Small intestine (tissue), 7 donors: ENCODE measurements at regions not wholly inside any gene's neighbourhood (a gene's known extent, or its start where the extent isn't known, plus 50 kb on each side); places are given as distances from the start of the nearest gene placed in this dataset.
A peak's percentile ranks its signal among the peaks of the same experiment; 100 is the strongest.
"Not testable (repeated sequence)": the region's sequence is repeated elsewhere in the genome, so short reads cannot be mapped to it uniquely, and the experiment has no call there.

Experiments
- DNase-seq, 2 donors: peaks; one replicate each; pipeline versions ENCODE4 v3.0.0 to v3.0.0-alpha.2; 2013
- FAIRE-seq: peaks from 2 replicates; lab custom pipeline; 2012; peaks lifted over from hg19 to GRCh38; lab: Jason Lieb, UNC
- H3K27ac ChIP-seq, 3 donors: one replicate each; pipeline ENCODE4 v1.5.1; 2013; ENCODE audit warnings: low read length in 2 of 3, mild to moderate bottlenecking in 2 of 3, control low read depth in 1 of 3, inconsistent platforms in 1 of 3, low read depth in 1 of 3, moderate library complexity in 1 of 3
- H3K27me3 ChIP-seq, 3 donors: one replicate each; pipeline ENCODE4 v1.6.1; 2013; ENCODE audit warnings: low read length in 3 of 3, inconsistent platforms in 1 of 3; ENCODE audit not compliant: control insufficient read depth in 3 of 3, insufficient read depth in 3 of 3
- H3K36me3 ChIP-seq, 3 donors: one replicate each; pipeline ENCODE4 v1.6.1; 2013; ENCODE audit warnings: low read length in 3 of 3, inconsistent platforms in 1 of 3, low read depth in 1 of 3, mild to moderate bottlenecking in 1 of 3, moderate library complexity in 1 of 3; ENCODE audit not compliant: control insufficient read depth in 3 of 3, insufficient read depth in 2 of 3
- H3K4me1 ChIP-seq, 3 donors: one replicate each; pipeline ENCODE4 v1.6.1; 2013; ENCODE audit warnings: low read length in 2 of 3, inconsistent platforms in 1 of 3, low read depth in 1 of 3, mild to moderate bottlenecking in 1 of 3, moderate library complexity in 1 of 3; ENCODE audit not compliant: control insufficient read depth in 3 of 3, insufficient read depth in 2 of 3
- H3K4me3 ChIP-seq, 3 donors: one replicate each; pipeline ENCODE4 v1.5.1; 2013; ENCODE audit warnings: low read length in 3 of 3, control low read depth in 1 of 3, inconsistent platforms in 1 of 3, low read depth in 1 of 3, mild to moderate bottlenecking in 1 of 3, moderate library complexity in 1 of 3
- H3K9me3 ChIP-seq, 2 donors: one replicate each; pipeline ENCODE4 v1.6.1; 2013; ENCODE audit warnings: low read depth in 1 of 2, low read length in 1 of 2; ENCODE audit not compliant: control insufficient read depth in 2 of 2, insufficient read depth in 1 of 2
- WGBS, 3 donors: extraction: QIAGEN DNeasy Blood & Tissue Kit; methylation state at CpG; one replicate each; pipeline ENCODE4 v1.1.7; 2013; 5-methylcytosine and 5-hydroxymethylcytosine counted together
- donor health status: healthy with polysubstance abuse.
- donor health status: control.
- donor health status: control.
- donor health status: Bipolar disorder and iron deficiency.
- donor health status: healthy.

DNA sequence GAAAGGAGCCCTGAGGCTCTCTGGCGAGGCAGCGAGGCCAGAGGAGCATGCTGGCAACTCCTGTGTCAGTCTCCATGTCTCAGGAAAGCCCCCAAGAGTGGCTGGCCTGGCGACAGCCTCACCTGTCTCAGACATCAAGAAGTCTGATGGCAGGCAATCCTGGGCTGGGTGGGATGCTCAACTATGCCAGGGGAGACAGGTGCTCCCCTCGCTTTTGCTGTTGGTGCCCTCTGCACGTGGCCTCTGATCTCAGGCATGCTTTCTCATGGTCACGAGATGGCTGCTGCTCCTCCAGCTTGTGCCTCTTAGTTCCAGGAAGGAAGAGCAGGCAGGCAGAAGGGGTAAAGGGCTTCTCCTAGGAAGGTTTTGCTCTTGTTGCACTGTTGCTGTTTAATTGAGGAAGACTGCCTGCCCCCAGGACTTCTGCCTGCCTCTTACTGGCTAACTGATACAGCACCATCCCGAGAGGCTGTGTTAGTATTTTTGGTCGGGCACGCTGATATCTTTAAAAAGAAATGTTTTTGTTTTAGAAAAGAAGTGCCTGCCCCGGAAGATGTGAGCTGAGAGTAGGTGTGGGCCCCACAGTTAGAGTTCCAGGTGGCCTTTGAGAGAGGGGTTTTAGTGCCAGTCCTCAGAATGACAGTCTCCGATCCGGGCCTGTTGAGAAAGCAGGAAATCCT is 344.8 kb upstream of the HS6ST1 start:
- H3K9me3 ChIP-seq = peaks cover 0 to 3% of the 10 kb centered on the region in 2 donors
- DNase-seq (no peak), FAIRE-seq (no peak)

DNA sequence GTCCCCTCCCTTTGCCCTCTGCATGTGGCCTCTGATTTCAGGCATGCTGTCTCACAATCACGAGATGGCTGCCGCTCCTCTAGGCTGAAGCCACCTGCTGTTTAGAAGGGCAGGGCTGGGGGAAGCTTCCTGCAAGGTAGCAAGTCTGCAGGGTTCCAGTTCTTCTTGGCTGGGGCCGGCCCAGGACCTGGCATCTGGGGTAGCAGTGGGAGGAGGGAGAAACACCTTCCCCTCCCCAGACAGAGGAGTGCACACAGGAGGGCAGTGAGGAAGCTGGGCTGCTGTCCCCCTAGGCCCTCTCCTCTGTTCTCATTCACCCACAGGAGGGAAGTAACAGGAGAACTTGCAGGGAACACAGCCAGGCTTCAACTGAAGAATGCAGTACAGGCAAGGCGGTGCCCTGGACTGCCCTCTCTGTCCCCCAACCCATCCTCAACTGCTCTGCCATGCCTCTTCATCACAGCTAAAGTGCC is 345.9 kb upstream of the HS6ST1 start:
- no peaks in the 10 kb centered on the region for H3K36me3 ChIP-seq
- H3K4me3 ChIP-seq = no peak overlapping the region
- no peak overlapping the region for H3K27ac ChIP-seq
- peaks cover 0 to 3% of the 10 kb centered on the region in 2 donors for H3K9me3 ChIP-seq
- peaks cover 0 to 5% (median 0%) of the 10 kb centered on the region in 3 donors for H3K27me3 ChIP-seq
- H3K4me1 ChIP-seq = no peaks in the 10 kb centered on the region
- DNase-seq = peak in 1 of 2 donors; percentile 28
- WGBS, 3 donors = 34 to 53% (median 39%) methylated on average over 4 of the region's 4 CpGs
- no peak for FAIRE-seq

More for the DNA sequence above, 344.8 kb upstream of the HS6ST1 start:
- Histone ChIP-seq H3K4me3 (no peak overlapping the region), H3K36me3 (no peaks in the 10 kb centered on the region), H3K27me3 (peaks cover 0 to 9% (median 0%) of the 10 kb centered on the region in 3 donors), H3K4me1 (no peaks in the 10 kb centered on the region), H3K27ac (no peak overlapping the region)
- WGBS, 3 donors = 82 to 87% (median 84%) methylated on average over 12 of the region's 12 CpGs

DNA sequence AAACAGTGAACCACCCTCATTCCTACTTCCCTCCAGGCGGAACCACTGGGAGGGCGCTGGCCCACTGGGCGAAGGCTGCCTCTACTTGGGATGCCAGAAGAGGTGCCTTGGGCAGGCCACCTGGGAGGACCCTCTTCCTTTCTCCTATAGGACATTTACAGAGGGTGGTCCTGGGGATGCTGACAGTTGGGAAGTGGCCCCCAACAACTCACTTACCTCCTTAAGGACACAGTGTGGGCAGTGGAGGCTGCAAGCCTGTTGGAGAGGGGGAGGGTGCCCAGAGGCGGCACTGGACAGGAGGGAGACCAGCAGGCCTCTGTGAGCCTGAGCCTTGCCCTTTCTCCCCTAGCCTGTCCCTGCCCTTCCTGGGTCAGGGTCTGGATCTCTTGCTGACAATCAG is 346.4 kb upstream of the HS6ST1 start:
- no peak for FAIRE-seq
- H3K4me3 ChIP-seq = no peak overlapping the region
- 87 to 92% (median 90%) methylated on average over 4 of the region's 4 CpGs for WGBS, 3 donors

GRCh38 chr2:128666596-128666995 is 347.9 kb upstream of the HS6ST1 start:
- WGBS, 3 donors = 91 to 95% (median 93%) methylated on average over 6 of the region's 6 CpGs
- no peaks in the 10 kb centered on the region for H3K4me1 ChIP-seq
- H3K9me3 ChIP-seq = peaks cover 0 to 3% of the 10 kb centered on the region in 2 donors
- no peak for FAIRE-seq
- no peaks in the 10 kb centered on the region for H3K36me3 ChIP-seq
- no peak for DNase-seq
- H3K27me3 ChIP-seq = peaks cover 0 to 5% (median 0%) of the 10 kb centered on the region in 3 donors
- no peak overlapping the region for H3K4me3 ChIP-seq
- H3K27ac ChIP-seq = no peak overlapping the region

More for the DNA sequence above, 346.4 kb upstream of the HS6ST1 start:
- peaks cover 0 to 5% (median 0%) of the 10 kb centered on the region in 3 donors for H3K27me3 ChIP-seq
- DNase-seq = no peak
- H3K27ac ChIP-seq = no peak overlapping the region
- no peaks in the 10 kb centered on the region for H3K4me1 ChIP-seq
- peaks cover 0 to 3% of the 10 kb centered on the region in 2 donors for H3K9me3 ChIP-seq
- H3K36me3 ChIP-seq = no peaks in the 10 kb centered on the region

- Histone ChIP-seq H3K27me3 (peaks cover 0 to 5% (median 0%) of the 10 kb centered on the region in 3 donors), H3K9me3 (peaks cover 0 to 3% of the 10 kb centered on the region in 2 donors), H3K27ac (no peak overlapping the region), H3K4me3 (no peak overlapping the region), H3K36me3 (no peaks in the 10 kb centered on the region), H3K4me1 (no peaks in the 10 kb centered on the region)
- DNase-seq = no peak
- 87 to 90% (median 88%) methylated on average over 7 of the region's 7 CpGs for WGBS, 3 donors
- FAIRE-seq = no peak
Measured at GRCh38 chr2:128667391-128667790, 348.7 kb upstream of the HS6ST1 start.

DNA sequence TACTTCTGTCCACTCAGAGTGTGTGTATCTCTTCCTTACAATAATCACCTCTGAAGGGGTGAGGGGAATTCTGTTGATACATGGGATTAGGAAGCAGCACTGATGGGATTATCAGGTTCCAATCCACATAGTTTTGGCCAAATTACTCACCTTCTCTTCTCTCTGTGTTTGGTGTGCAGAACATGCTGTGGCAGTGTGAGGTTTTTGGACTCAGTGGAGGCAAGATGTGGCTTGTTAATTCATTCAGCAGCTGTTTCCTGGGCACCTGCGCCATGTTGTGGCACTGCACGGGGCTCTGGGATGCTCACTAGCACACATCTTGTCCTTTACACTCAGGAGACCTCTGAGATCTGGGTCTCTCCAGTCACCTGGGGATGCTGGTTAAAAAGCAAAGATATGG is 350.3 kb upstream of the HS6ST1 start:
- WGBS, 3 donors = 64 to 84% (median 80%) methylated on average over 2 of the region's 2 CpGs
- Histone ChIP-seq H3K4me1 (no peaks in the 10 kb centered on the region), H3K27ac (no peak overlapping the region), H3K27me3 (peaks cover 0 to 5% (median 0%) of the 10 kb centered on the region in 3 donors), H3K9me3 (no peaks in the 10 kb centered on the region), H3K4me3 (no peak overlapping the region), H3K36me3 (no peaks in the 10 kb centered on the region)
- DNase-seq (no peak), FAIRE-seq (no peak)

- Histone ChIP-seq H3K27me3 (peaks cover 0 to 5% (median 0%) of the 10 kb centered on the region in 3 donors), H3K4me3 (no peak overlapping the region), H3K36me3 (no peaks in the 10 kb centered on the region), H3K27ac (no peak overlapping the region), H3K9me3 (no peaks in the 10 kb centered on the region), H3K4me1 (no peaks in the 10 kb centered on the region)
- FAIRE-seq (no peak), DNase-seq (no peak)
- WGBS, 3 donors = 93 to 98% (median 96%) methylated on average over 1 of the region's 1 CpG
Measured at GRCh38 chr2:128670066-128670465, 351.4 kb upstream of the HS6ST1 start.

- not testable (repeated sequence) for H3K36me3 ChIP-seq, H3K4me1 ChIP-seq, FAIRE-seq, H3K27ac ChIP-seq, H3K27me3 ChIP-seq, H3K9me3 ChIP-seq, H3K4me3 ChIP-seq, DNase-seq
- WGBS, 3 donors = 93 to 95% (median 94%) methylated on average over 25 to 36 of the region's 36 CpGs
Measured at GRCh38 chr2:128671981-128672757, 353.5 kb upstream of the HS6ST1 start.
